ENCODE measurements at regions not wholly inside any gene's neighbourhood (a gene's known extent, or its start where the extent isn't known, plus 50 kb on each side); places are given as distances from the start of the nearest gene placed in this dataset.
"Not testable (repeated sequence)": the region's sequence is repeated elsewhere in the genome, so short reads cannot be mapped to it uniquely, and the experiment has no call there.

- TF ChIP-seq, protein P1, sequence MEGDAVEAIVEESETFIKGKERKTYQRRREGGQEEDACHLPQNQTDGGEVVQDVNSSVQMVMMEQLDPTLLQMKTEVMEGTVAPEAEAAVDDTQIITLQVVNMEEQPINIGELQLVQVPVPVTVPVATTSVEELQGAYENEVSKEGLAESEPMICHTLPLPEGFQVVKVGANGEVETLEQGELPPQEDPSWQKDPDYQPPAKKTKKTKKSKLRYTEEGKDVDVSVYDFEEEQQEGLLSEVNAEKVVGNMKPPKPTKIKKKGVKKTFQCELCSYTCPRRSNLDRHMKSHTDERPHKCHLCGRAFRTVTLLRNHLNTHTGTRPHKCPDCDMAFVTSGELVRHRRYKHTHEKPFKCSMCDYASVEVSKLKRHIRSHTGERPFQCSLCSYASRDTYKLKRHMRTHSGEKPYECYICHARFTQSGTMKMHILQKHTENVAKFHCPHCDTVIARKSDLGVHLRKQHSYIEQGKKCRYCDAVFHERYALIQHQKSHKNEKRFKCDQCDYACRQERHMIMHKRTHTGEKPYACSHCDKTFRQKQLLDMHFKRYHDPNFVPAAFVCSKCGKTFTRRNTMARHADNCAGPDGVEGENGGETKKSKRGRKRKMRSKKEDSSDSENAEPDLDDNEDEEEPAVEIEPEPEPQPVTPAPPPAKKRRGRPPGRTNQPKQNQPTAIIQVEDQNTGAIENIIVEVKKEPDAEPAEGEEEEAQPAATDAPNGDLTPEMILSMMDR (IDR thresholded peaks at IDR 0.05) = no peak
- DNase-seq (ENCODE audit: extremely low spot score, unreplicated experiment) = no peak
- no peak overlapping the region for H3K4me3 Mint-ChIP-seq (ENCODE audit: unreplicated experiment)
- peaks cover 19% of the 10 kb centered on the region for H3K4me1 Mint-ChIP-seq (ENCODE audit: unreplicated experiment)
- no peaks in the 10 kb centered on the region for H3K9me3 Mint-ChIP-seq (ENCODE audit: unreplicated experiment)
- H3K27ac Mint-ChIP-seq (ENCODE audit: unreplicated experiment) = no peak overlapping the region
- H3K27me3 Mint-ChIP-seq (ENCODE audit: unreplicated experiment) = no peaks in the 10 kb centered on the region
- H3K36me3 Mint-ChIP-seq (ENCODE audit: unreplicated experiment) = no peaks in the 10 kb centered on the region
Observed at GRCh38 chr10:125230251-125230650, 69.9 kb upstream of the CTBP2 start.

- H3K36me3 Mint-ChIP-seq (ENCODE audit: unreplicated experiment); H3K27ac Mint-ChIP-seq (ENCODE audit: unreplicated experiment); H3K9me3 Mint-ChIP-seq (ENCODE audit: unreplicated experiment); H3K4me3 Mint-ChIP-seq (ENCODE audit: unreplicated experiment); H3K27me3 Mint-ChIP-seq (ENCODE audit: unreplicated experiment): not testable (repeated sequence)
- DNase-seq (ENCODE audit: extremely low spot score, unreplicated experiment) = peak; percentile 38
- peaks cover 19% of the 10 kb centered on the region for H3K4me1 Mint-ChIP-seq (ENCODE audit: unreplicated experiment)
Observed at GRCh38 chr10:125228245-125228940, 68.0 kb upstream of the CTBP2 start.

GRCh38 chr10:125227546-125227945 is 67.2 kb upstream of the CTBP2 start:
- DNase-seq (ENCODE audit: extremely low spot score, unreplicated experiment) = peak; percentile 49
- peaks cover 2% of the 10 kb centered on the region for H3K27me3 Mint-ChIP-seq (ENCODE audit: unreplicated experiment)
- no peaks in the 10 kb centered on the region for H3K36me3 Mint-ChIP-seq (ENCODE audit: unreplicated experiment)
- H3K4me3 Mint-ChIP-seq (ENCODE audit: unreplicated experiment) = no peak overlapping the region
- peaks cover 19% of the 10 kb centered on the region for H3K4me1 Mint-ChIP-seq (ENCODE audit: unreplicated experiment)
- TF ChIP-seq, protein P1 (IDR thresholded peaks at IDR 0.05) = no peak
- H3K27ac Mint-ChIP-seq (ENCODE audit: unreplicated experiment) = no peak overlapping the region
- no peaks in the 10 kb centered on the region for H3K9me3 Mint-ChIP-seq (ENCODE audit: unreplicated experiment)

GRCh38 chr10:125226823-125227222 is 66.5 kb upstream of the CTBP2 start:
- no peaks in the 10 kb centered on the region for H3K36me3 Mint-ChIP-seq (ENCODE audit: unreplicated experiment)
- no peak overlapping the region for H3K27ac Mint-ChIP-seq (ENCODE audit: unreplicated experiment)
- H3K9me3 Mint-ChIP-seq (ENCODE audit: unreplicated experiment) = no peaks in the 10 kb centered on the region
- H3K27me3 Mint-ChIP-seq (ENCODE audit: unreplicated experiment) = peaks cover 5% of the 10 kb centered on the region
- no peak overlapping the region for H3K4me3 Mint-ChIP-seq (ENCODE audit: unreplicated experiment)
- TF ChIP-seq, protein P1 (IDR thresholded peaks at IDR 0.05) = no peak
- H3K4me1 Mint-ChIP-seq (ENCODE audit: unreplicated experiment) = peaks cover 15% of the 10 kb centered on the region
- DNase-seq (ENCODE audit: extremely low spot score, unreplicated experiment) = no peak

GRCh38 chr10:125226005-125226404 is 65.6 kb upstream of the CTBP2 start:
- no peaks in the 10 kb centered on the region for H3K9me3 Mint-ChIP-seq (ENCODE audit: unreplicated experiment)
- no peak overlapping the region for H3K27ac Mint-ChIP-seq (ENCODE audit: unreplicated experiment)
- TF ChIP-seq, protein P1 (IDR thresholded peaks at IDR 0.05) = no peak
- no peak overlapping the region for H3K4me3 Mint-ChIP-seq (ENCODE audit: unreplicated experiment)
- H3K4me1 Mint-ChIP-seq (ENCODE audit: unreplicated experiment) = peaks cover 6% of the 10 kb centered on the region
- H3K36me3 Mint-ChIP-seq (ENCODE audit: unreplicated experiment) = no peaks in the 10 kb centered on the region
- peaks cover 11% of the 10 kb centered on the region for H3K27me3 Mint-ChIP-seq (ENCODE audit: unreplicated experiment)
- DNase-seq (ENCODE audit: extremely low spot score, unreplicated experiment) = no peak
